Endothelial cell (in vitro differentiated cells): ENCODE measurements at regions not wholly inside any gene's neighbourhood (a gene's known extent, or its start where the extent isn't known, plus 50 kb on each side); places are given as distances from the start of the nearest gene placed in this dataset.

Experiments used
- DNase-seq: peaks from one replicate; pipeline ENCODE4 v3.0.0; 2021; ENCODE audit warnings: low spot score
- H3K27ac Mint-ChIP-seq: one replicate; pipeline ENCODE4 v1.8.0; 2021; ENCODE audit warnings: mixed read lengths, inconsistent platforms; ENCODE audit not compliant: unreplicated experiment
- H3K27me3 Mint-ChIP-seq: one replicate; pipeline ENCODE4 v1.8.0; 2021; ENCODE audit warnings: mild to moderate bottlenecking, moderate library complexity, mixed read lengths, inconsistent platforms; ENCODE audit not compliant: unreplicated experiment
- H3K36me3 Mint-ChIP-seq: one replicate; pipeline ENCODE4 v1.8.0; 2021; ENCODE audit warnings: mild to moderate bottlenecking, low read depth, mixed read lengths, inconsistent platforms; ENCODE audit not compliant: unreplicated experiment
- H3K4me1 Mint-ChIP-seq: one replicate; pipeline ENCODE4 v1.8.0; 2021; ENCODE audit warnings: mild to moderate bottlenecking, mixed read lengths, inconsistent platforms; ENCODE audit not compliant: unreplicated experiment
- H3K4me3 Mint-ChIP-seq: one replicate; pipeline ENCODE4 v1.8.0; 2021; ENCODE audit warnings: mild to moderate bottlenecking, mixed read lengths, inconsistent platforms; ENCODE audit not compliant: unreplicated experiment
- H3K9me3 Mint-ChIP-seq: one replicate; pipeline ENCODE4 v1.8.0; 2021; ENCODE audit warnings: mixed read lengths, inconsistent platforms; ENCODE audit not compliant: unreplicated experiment
- TF ChIP-seq, protein P1 (sequence below): fragments of 200-600 bp; sonication (generic); IDR thresholded peaks from one replicate; pipeline ENCODE4 v1.5.0; 2021; ENCODE audit warnings: antibody characterized with exemption; ENCODE audit not compliant: unreplicated experiment

DNA sequence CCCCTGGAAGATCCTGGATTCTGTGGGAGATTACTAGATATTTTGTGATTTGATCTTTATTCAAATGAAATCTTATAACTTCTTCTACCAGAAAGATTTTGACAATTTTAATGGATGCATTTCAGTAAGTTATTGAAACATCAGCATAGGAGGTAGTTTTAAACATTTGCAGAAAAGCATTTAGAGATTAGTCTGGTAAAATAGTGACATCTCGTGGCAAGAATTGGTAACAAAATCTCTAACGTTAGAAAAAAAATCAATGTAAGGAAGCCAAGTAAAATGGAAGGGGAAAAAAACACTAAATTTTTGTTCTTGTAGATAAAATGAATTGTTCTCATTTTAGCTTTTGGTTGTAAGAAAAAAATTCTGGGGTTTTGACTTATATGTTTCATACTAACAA lies 73.3 kb downstream of the TASL start:
- TF ChIP-seq, protein P1, sequence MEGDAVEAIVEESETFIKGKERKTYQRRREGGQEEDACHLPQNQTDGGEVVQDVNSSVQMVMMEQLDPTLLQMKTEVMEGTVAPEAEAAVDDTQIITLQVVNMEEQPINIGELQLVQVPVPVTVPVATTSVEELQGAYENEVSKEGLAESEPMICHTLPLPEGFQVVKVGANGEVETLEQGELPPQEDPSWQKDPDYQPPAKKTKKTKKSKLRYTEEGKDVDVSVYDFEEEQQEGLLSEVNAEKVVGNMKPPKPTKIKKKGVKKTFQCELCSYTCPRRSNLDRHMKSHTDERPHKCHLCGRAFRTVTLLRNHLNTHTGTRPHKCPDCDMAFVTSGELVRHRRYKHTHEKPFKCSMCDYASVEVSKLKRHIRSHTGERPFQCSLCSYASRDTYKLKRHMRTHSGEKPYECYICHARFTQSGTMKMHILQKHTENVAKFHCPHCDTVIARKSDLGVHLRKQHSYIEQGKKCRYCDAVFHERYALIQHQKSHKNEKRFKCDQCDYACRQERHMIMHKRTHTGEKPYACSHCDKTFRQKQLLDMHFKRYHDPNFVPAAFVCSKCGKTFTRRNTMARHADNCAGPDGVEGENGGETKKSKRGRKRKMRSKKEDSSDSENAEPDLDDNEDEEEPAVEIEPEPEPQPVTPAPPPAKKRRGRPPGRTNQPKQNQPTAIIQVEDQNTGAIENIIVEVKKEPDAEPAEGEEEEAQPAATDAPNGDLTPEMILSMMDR: peak; percentile 45
- H3K9me3 Mint-ChIP-seq: no peaks in the 10 kb centered on the region
- DNase-seq: no peak
- no peaks in the 10 kb centered on the region for H3K27me3 Mint-ChIP-seq
- H3K4me1 Mint-ChIP-seq: peaks cover 5% of the 10 kb centered on the region
- H3K4me3 Mint-ChIP-seq: no peak overlapping the region
- no peak overlapping the region for H3K27ac Mint-ChIP-seq
- H3K36me3 Mint-ChIP-seq: no peaks in the 10 kb centered on the region

DNA sequence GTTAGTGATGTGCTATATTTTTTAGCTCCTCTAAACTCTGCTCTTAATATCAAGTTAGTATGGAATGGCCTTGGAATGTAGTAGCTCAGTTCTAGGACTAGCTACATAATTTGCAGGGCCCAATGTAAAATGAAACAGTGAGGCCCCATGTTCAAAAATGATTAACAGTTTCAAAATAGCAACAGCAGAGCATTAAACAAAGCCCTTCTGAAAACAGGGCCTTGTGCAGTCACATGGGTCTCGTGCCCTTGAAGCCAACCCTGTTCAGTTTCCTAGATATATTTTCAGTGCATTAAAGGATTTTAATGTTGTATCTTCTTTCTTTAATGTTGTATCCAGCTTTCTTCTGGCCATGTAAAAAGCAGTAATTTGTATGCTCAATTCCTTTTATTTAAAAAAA lies 82.1 kb downstream of the TASL start:
- no peaks in the 10 kb centered on the region for H3K36me3 Mint-ChIP-seq
- H3K27me3 Mint-ChIP-seq: no peaks in the 10 kb centered on the region
- DNase-seq: no peak
- TF ChIP-seq, protein P1: no peak
- no peak overlapping the region for H3K4me3 Mint-ChIP-seq
- peaks cover 6% of the 10 kb centered on the region for H3K4me1 Mint-ChIP-seq
- no peaks in the 10 kb centered on the region for H3K9me3 Mint-ChIP-seq
- no peak overlapping the region for H3K27ac Mint-ChIP-seq

DNA sequence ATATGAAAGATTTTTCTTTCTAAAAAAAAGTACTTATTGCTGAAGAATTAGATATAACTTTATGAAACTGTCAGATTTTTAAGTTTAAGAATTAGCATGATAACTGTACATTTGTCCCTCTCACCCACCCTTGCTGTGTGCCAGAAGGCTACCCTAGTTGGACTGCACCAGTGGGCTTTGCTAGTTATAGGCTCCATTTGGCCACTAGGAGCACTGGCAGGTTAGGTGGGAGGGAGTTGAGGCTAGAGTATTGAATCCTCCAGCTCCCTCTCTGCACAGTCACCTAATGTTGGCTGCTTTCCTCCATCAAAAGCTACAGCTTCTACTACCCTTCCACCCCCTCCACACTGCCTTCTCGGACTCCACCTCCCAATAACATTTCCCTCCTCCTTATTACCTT lies 84.2 kb downstream of the TASL start:
- no peaks in the 10 kb centered on the region for H3K27me3 Mint-ChIP-seq

DNA sequence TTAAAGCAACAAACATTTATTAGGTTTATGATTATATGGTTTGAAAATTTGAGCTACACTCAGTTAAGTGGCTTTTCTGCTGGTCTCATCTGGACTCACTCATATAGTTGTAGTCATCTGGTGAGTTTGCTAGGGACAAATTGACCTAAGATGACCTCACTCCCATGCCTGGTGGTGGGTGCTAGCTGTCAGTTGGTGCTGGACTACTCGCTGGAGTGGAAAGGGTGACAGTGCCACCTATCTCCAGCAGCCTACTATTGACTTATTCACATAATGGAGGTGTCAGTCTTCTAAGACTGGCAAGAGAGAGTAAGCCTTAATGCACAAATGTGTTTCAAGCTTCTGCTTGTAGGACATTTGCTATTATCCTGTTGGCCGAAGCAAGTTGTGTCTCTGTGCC lies 88.2 kb downstream of the TASL start:
- H3K4me3 Mint-ChIP-seq: no peak overlapping the region
- H3K36me3 Mint-ChIP-seq: no peaks in the 10 kb centered on the region
- no peak for DNase-seq
- H3K27me3 Mint-ChIP-seq: no peaks in the 10 kb centered on the region
- TF ChIP-seq, protein P1: no peak
- no peaks in the 10 kb centered on the region for H3K9me3 Mint-ChIP-seq
- peaks cover 6% of the 10 kb centered on the region for H3K4me1 Mint-ChIP-seq
- H3K27ac Mint-ChIP-seq: no peak overlapping the region

More for the DNA sequence above, 84.2 kb downstream of the TASL start:
- Mint-ChIP-seq H3K4me3 (no peak overlapping the region), H3K9me3 (no peaks in the 10 kb centered on the region), H3K36me3 (no peaks in the 10 kb centered on the region), H3K4me1 (peaks cover 6% of the 10 kb centered on the region), H3K27ac (no peak overlapping the region)
- TF ChIP-seq, protein P1: no peak
- DNase-seq: no peak

DNA sequence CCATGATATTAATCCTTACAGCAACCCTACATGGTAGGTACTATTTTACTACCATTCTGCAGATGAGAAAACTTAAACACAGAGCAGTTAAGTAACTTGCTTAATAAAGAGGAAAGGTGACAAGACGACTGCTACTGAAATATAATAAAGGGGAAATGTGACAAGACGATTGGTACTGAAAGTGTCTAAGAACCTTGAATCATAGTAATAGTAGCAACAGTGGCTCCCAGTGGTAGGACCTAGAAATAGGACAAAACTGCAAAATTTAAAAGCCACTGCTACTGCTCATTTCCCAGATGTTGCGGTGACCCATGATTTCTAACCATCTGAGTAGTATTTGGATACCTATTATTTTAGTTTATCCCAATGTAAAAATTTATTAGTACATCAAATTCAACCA lies 89.5 kb downstream of the TASL start:
- Mint-ChIP-seq H3K9me3 (no peaks in the 10 kb centered on the region), H3K36me3 (no peaks in the 10 kb centered on the region), H3K4me3 (no peak overlapping the region), H3K27ac (no peak overlapping the region), H3K4me1 (peaks cover 6% of the 10 kb centered on the region), H3K27me3 (no peaks in the 10 kb centered on the region)
- TF ChIP-seq, protein P1: no peak
- DNase-seq: no peak
